Suppressor macrophage (primary cell): ENCODE measurements at regions not wholly inside any gene's neighbourhood (a gene's known extent, or its start where the extent isn't known, plus 50 kb on each side); places are given as distances from the start of the nearest gene placed in this dataset.

Experiments used
- DNase-seq, 4 experiments: peaks; one replicate each; pipeline ENCODE4 v3.0.0-alpha.2; 2020 to 2022

- no peak for DNase-seq
Measured at GRCh38 chr20:9981829-9982228, 53.0 kb upstream of the ANKEF1 start.

- DNase-seq = peak; percentile 72 to 90 (median 85)
Measured at GRCh38 chr20:9978397-9979004, 56.3 kb upstream of the ANKEF1 start.

- DNase-seq = no peak
Measured at GRCh38 chr20:9977629-9978028, 57.2 kb upstream of the ANKEF1 start.

GRCh38 chr20:9974324-9974723 lies 60.5 kb upstream of the ANKEF1 start:
- DNase-seq = no peak

GRCh38 chr20:9971746-9972145 lies 63.0 kb upstream of the ANKEF1 start:
- DNase-seq = no peak

- no peak for DNase-seq
Measured at GRCh38 chr20:9969626-9970025, 65.2 kb upstream of the ANKEF1 start.

GRCh38 chr20:9968015-9968414 lies 66.8 kb upstream of the ANKEF1 start:
- DNase-seq = no peak

GRCh38 chr20:9966966-9967365 lies 67.8 kb upstream of the ANKEF1 start:
- DNase-seq = no peak

GRCh38 chr20:9963029-9963428 lies 71.8 kb upstream of the ANKEF1 start:
- DNase-seq = no peak

- DNase-seq = no peak
Measured at GRCh38 chr20:9958693-9959092, 76.1 kb upstream of the ANKEF1 start.

GRCh38 chr20:9955646-9956045 lies 79.1 kb upstream of the ANKEF1 start:
- no peak for DNase-seq

GRCh38 chr20:9949563-9949962 lies 85.2 kb upstream of the ANKEF1 start:
- no peak for DNase-seq

GRCh38 chr20:9945408-9945807 lies 89.4 kb upstream of the ANKEF1 start:
- DNase-seq = no peak

GRCh38 chr20:9942736-9943135 lies 92.1 kb upstream of the ANKEF1 start:
- peak in 1 of 4 experiments; percentile 21 for DNase-seq

GRCh38 chr20:9940329-9940728 lies 94.5 kb upstream of the ANKEF1 start:
- no peak for DNase-seq

GRCh38 chr20:9939231-9939630 lies 95.6 kb upstream of the ANKEF1 start:
- DNase-seq = no peak

- DNase-seq = no peak
Measured at GRCh38 chr20:9935285-9935684, 96.4 kb upstream of the PAK5 start.

- DNase-seq = no peak
Measured at GRCh38 chr20:9930142-9930541, 91.3 kb upstream of the PAK5 start.

- DNase-seq = no peak
Measured at GRCh38 chr20:9928955-9929354, 90.1 kb upstream of the PAK5 start.

GRCh38 chr20:9928281-9928737 lies 89.4 kb upstream of the PAK5 start:
- no peak for DNase-seq

- DNase-seq = no peak
Measured at GRCh38 chr20:9927224-9927623, 88.3 kb upstream of the PAK5 start.

GRCh38 chr20:9926476-9926875 lies 87.6 kb upstream of the PAK5 start:
- DNase-seq = no peak

GRCh38 chr20:9926007-9926406 lies 87.1 kb upstream of the PAK5 start:
- DNase-seq = no peak

GRCh38 chr20:9923648-9924047 lies 84.8 kb upstream of the PAK5 start:
- no peak for DNase-seq

GRCh38 chr20:9920866-9921265 lies 82.0 kb upstream of the PAK5 start:
- no peak for DNase-seq
